Calu3 (cell line): ENCODE measurements at regions not wholly inside any gene's neighbourhood (a gene's known extent, or its start where the extent isn't known, plus 50 kb on each side); places are given as distances from the start of the nearest gene placed in this dataset.

ENCODE experiments used
- BruUV-seq: library from RNA; stranded (reverse); fragments of 400-500 nt; replicated peaks from 2 replicates; lab custom pipeline; 2021; lab: Mats Ljungman, UMichigan
- CTCF ChIA-PET: fragments of 300-600 bp; sonication (Branson Sonifier 250); formaldehyde crosslinking; loops from one replicate; lab custom pipeline; 2022; ENCODE audit warnings: antibody characterized with exemption; lab: Charles Lee
- DNase-seq: peaks from one replicate; pipeline ENCODE4 v3.0.0; 2022
- H3K27ac Mint-ChIP-seq: one replicate; pipeline ENCODE4 v1.8.0; 2022; ENCODE audit warnings: mixed read lengths; ENCODE audit not compliant: unreplicated experiment
- H3K27me3 Mint-ChIP-seq: one replicate; pipeline ENCODE4 v1.8.0; 2022; ENCODE audit warnings: mixed read lengths; ENCODE audit not compliant: unreplicated experiment
- H3K36me3 Mint-ChIP-seq: one replicate; pipeline ENCODE4 v1.8.0; 2022; ENCODE audit warnings: mild to moderate bottlenecking, moderate library complexity, mixed read lengths; ENCODE audit not compliant: insufficient read depth, unreplicated experiment
- H3K4me1 Mint-ChIP-seq: one replicate; pipeline ENCODE4 v1.8.0; 2022; ENCODE audit warnings: mild to moderate bottlenecking, low read depth, mixed read lengths; ENCODE audit not compliant: unreplicated experiment
- H3K4me3 Mint-ChIP-seq: one replicate; pipeline ENCODE4 v1.8.0; 2022; ENCODE audit warnings: mild to moderate bottlenecking, low read depth, moderate library complexity, mixed read lengths; ENCODE audit not compliant: unreplicated experiment
- H3K9me3 Mint-ChIP-seq: one replicate; pipeline ENCODE4 v1.8.0; 2022; ENCODE audit warnings: low read depth, mixed read lengths; ENCODE audit not compliant: unreplicated experiment
- intact Hi-C: fragments of 100-400 bp; cut with micrococcal nuclease; formaldehyde crosslinking; loops from one replicate; pipeline ENCODE4 v1.10.0; 2022; ENCODE audit not compliant: unreplicated experiment
- TF ChIP-seq, protein P1 (sequence below): fragments of 200-600 bp; IDR thresholded peaks from one replicate; pipeline ENCODE4 v1.8.0; 2022; ENCODE audit warnings: antibody characterized with exemption; ENCODE audit not compliant: unreplicated experiment

DNA sequence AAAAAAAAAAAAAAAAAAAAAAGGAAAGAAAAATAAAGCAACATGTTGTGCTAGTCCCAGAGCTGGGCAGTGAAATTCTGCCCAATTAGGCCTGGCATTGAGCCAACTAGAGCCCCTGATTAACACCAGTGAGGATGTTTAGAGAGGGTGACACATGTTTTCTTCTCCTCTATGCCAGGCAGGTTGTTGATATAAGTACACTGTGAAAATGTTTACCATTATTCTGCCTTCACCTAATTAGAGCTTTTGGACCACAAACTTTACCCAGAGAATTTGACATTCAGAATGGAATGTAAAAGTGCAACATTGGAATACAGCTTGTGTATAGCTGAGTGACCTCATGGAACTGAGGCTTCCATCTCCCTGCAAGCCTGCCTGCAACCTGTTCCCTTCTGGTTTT, 62.0 kb upstream of the EPCAM start:
- Mint-ChIP-seq H3K4me3 (no peak overlapping the region), H3K27ac (no peak overlapping the region), H3K27me3 (no peaks in the 10 kb centered on the region), H3K36me3 (peaks cover 6% of the 10 kb centered on the region), H3K9me3 (no peaks in the 10 kb centered on the region), H3K4me1 (peaks cover 38% of the 10 kb centered on the region)
- no peak for DNase-seq
- TF ChIP-seq, protein P1, sequence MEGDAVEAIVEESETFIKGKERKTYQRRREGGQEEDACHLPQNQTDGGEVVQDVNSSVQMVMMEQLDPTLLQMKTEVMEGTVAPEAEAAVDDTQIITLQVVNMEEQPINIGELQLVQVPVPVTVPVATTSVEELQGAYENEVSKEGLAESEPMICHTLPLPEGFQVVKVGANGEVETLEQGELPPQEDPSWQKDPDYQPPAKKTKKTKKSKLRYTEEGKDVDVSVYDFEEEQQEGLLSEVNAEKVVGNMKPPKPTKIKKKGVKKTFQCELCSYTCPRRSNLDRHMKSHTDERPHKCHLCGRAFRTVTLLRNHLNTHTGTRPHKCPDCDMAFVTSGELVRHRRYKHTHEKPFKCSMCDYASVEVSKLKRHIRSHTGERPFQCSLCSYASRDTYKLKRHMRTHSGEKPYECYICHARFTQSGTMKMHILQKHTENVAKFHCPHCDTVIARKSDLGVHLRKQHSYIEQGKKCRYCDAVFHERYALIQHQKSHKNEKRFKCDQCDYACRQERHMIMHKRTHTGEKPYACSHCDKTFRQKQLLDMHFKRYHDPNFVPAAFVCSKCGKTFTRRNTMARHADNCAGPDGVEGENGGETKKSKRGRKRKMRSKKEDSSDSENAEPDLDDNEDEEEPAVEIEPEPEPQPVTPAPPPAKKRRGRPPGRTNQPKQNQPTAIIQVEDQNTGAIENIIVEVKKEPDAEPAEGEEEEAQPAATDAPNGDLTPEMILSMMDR, result no peak
- BruUV-seq, result no TSS peak
- intact Hi-C loops, result no loop called here
- CTCF ChIA-PET, result interaction anchor here (0.6 to 1.4 kb wide), 4 partner anchors 11 to 145 kb away, joined by 3 to 16 read pairs (median 5); no protein-coding TSS in a partner anchor

DNA sequence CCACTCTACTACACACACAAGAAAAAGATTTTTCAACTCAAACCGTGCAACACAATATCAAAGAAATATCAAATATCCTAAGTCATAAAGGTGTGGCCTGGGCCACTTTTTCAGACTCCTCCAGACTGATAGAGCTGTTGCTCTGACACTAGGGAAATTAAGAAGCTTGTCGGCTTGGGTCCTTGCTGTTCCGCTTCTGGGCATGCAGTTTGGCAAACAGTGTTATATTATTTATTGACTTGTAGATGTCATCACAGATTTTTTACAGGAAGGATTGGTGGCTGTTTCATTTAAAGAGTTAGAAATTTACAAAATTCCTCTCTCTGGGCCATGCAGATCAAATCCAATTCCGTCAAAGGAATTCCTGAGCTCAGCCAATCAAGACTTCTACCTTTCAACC, 64.5 kb upstream of the EPCAM start:
- peaks cover 16% of the 10 kb centered on the region for H3K4me1 Mint-ChIP-seq
- H3K27ac Mint-ChIP-seq, result no peak overlapping the region

DNA sequence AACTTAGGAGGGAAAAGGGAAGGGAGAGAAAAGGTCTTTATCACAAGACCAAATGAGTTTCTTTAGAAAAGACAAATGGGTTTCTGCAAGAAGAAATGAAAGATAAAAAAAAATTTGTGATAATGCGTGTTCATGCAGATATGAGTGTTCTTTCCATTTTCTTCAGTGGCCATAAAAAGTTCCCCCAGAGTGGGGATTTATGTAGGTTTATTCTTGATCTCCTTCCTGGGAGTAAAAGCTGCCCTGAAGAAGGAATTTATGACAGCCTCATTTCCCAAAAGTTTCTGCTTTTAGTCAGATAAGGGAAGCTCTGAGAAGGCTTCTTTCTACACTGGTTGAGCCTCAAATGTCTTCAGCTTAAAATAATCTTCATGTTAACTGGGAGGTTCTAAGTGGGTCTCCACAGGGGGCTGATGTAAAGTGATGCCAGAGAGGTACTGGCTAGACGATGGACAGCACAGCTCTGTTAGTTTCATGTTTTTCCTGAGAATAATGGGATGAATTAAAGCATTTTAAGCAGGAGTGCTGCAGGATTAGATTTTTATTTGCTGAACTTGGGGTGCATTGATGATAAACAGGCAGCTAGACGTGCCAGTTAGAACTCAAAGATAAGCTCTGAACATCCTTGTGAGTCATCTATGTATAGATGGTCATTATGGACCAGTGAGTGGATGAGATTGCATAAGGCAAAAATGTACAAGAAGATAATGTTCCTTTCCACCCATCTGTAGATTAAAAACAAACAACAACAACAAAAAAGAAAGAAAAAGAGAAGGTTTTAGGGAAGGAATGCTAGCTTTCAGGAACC, 65.6 kb upstream of the EPCAM start:
- Mint-ChIP-seq H3K9me3 (no peaks in the 10 kb centered on the region), H3K27me3 (no peaks in the 10 kb centered on the region), H3K36me3 (no peaks in the 10 kb centered on the region), H3K4me3 (no peak overlapping the region), H3K27ac (no peak overlapping the region), H3K4me1 (peaks cover 9% of the 10 kb centered on the region)
- TF ChIP-seq, protein P1, result no peak
- BruUV-seq, result no TSS peak
- DNase-seq, result no peak
- CTCF ChIA-PET, result interaction anchor here (1.4 kb wide), 1 partner anchor 20 kb away, joined by 4 read pairs; no protein-coding TSS in a partner anchor
- intact Hi-C loops, result no loop called here

More for the DNA sequence above, 64.5 kb upstream of the EPCAM start:
- BruUV-seq, result no TSS peak
- no peak for DNase-seq
- Mint-ChIP-seq H3K36me3 (no peaks in the 10 kb centered on the region), H3K4me3 (no peak overlapping the region), H3K27me3 (no peaks in the 10 kb centered on the region), H3K9me3 (no peaks in the 10 kb centered on the region)
- CTCF ChIA-PET, result interaction anchor here (0.6 to 1.4 kb wide), 2 partner anchors 19 to 132 kb away, joined by 3 to 4 read pairs; no protein-coding TSS in a partner anchor
- intact Hi-C loops, result no loop called here
- TF ChIP-seq, protein P1, result no peak

DNA sequence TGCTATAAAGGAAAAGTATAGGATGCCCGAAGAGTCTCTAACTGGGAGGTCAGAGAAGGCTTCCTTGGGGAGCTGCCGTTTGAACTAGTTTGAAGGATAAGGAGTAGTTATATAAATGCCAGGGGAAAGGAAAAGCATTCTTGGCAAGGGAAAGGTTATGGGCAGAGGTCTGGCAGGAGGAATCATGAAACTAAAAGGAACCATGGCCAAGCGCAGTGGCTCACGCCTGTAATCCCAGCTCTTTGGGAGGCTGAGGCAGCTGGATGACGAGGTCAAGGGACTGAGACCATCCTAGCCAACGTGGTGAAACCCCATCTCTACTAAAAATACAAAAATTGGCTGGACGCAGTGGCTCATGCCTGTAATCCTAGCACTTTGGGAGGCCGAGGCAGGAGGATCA, 66.8 kb upstream of the EPCAM start:
- DNase-seq, result no peak
- Mint-ChIP-seq H3K9me3 (no peaks in the 10 kb centered on the region), H3K4me1 (peaks cover 9% of the 10 kb centered on the region), H3K27ac (no peak overlapping the region), H3K4me3 (no peak overlapping the region), H3K27me3 (no peaks in the 10 kb centered on the region), H3K36me3 (no peaks in the 10 kb centered on the region)
- TF ChIP-seq, protein P1, result no peak
- CTCF ChIA-PET, result no interaction called here
- intact Hi-C loops, result no loop called here
- BruUV-seq, result no TSS peak
